GM23338 (cell line): ENCODE measurements at regions not wholly inside any gene's neighbourhood (a gene's known extent, or its start where the extent isn't known, plus 50 kb on each side); places are given as distances from the start of the nearest gene placed in this dataset.
"Not testable (repeated sequence)": the region's sequence is repeated elsewhere in the genome, so short reads cannot be mapped to it uniquely, and the experiment has no call there.

Source experiments
- ATAC-seq: fragments of 200-7000 bp; cut with Tn5 transposase; 3 replicates; pipeline ENCODE4 v1.9.1; 2020
- DNase-seq: peaks from one replicate; pipeline ENCODE4 v3.0.0-alpha.2; 2015; ENCODE audit warnings: low spot score
- H2AFZ ChIP-seq: fragments of 200-600 bp; sonication (generic); 2 replicates; pipeline ENCODE4 v1.8.0; 2016; ENCODE audit warnings: antibody characterized with exemption, mild to moderate bottlenecking, moderate library complexity
- H3F3A ChIP-seq: fragments of 200-600 bp; sonication (generic); replicated peaks from 2 replicates; pipeline ENCODE4 v1.8.0; 2017; ENCODE audit warnings: antibody characterized with exemption, mixed run types, low read depth
- H3K27ac ChIP-seq: fragments of 200-600 bp; sonication (generic); 2 replicates; pipeline ENCODE4 v1.6.1; 2016; ENCODE audit warnings: low read depth
- H3K27me3 ChIP-seq: fragments of 200-600 bp; sonication (generic); 2 replicates; pipeline ENCODE4 v1.8.0; 2016; ENCODE audit warnings: mild to moderate bottlenecking, mixed run types, moderate library complexity; ENCODE audit not compliant: insufficient read depth
- H3K36me3 ChIP-seq: fragments of 200-600 bp; sonication (generic); 2 replicates; pipeline ENCODE4 v1.8.0; 2016; ENCODE audit warnings: mild to moderate bottlenecking; ENCODE audit not compliant: insufficient read depth
- H3K4me1 ChIP-seq: fragments of 200-600 bp; sonication (generic); 2 replicates; pipeline ENCODE4 v1.8.0; 2016; ENCODE audit warnings: mild to moderate bottlenecking, moderate library complexity; ENCODE audit not compliant: insufficient read depth
- H3K4me2 ChIP-seq: fragments of 200-600 bp; sonication (generic); 2 replicates; pipeline ENCODE4 v1.7.1; 2017; ENCODE audit warnings: mixed run types
- H3K4me3 ChIP-seq: fragments of 200-600 bp; sonication (generic); 2 replicates; pipeline ENCODE4 v1.6.1; 2016; ENCODE audit warnings: mixed run types
- H3K79me2 ChIP-seq: fragments of 200-600 bp; sonication (generic); replicated peaks from 2 replicates; pipeline ENCODE4 v1.8.0; 2017; ENCODE audit warnings: mild to moderate bottlenecking; ENCODE audit not compliant: insufficient read depth
- H3K9me2 ChIP-seq: fragments of 200-600 bp; sonication (generic); 2 replicates; pipeline ENCODE4 v1.8.0; 2017; ENCODE audit not compliant: insufficient read depth
- H4K20me1 ChIP-seq: fragments of 200-600 bp; sonication (generic); replicated peaks from 2 replicates; pipeline ENCODE4 v1.8.0; 2017; ENCODE audit warnings: mild to moderate bottlenecking; ENCODE audit not compliant: insufficient read depth
- H3K27ac Mint-ChIP-seq: 2 replicates; pipeline ENCODE4 v1.8.0; 2020; ENCODE audit warnings: inconsistent platforms, mild to moderate bottlenecking, moderate library complexity, mixed read lengths
- H3K27me3 Mint-ChIP-seq: 3 replicates; pipeline ENCODE4 v1.8.0; 2022; ENCODE audit warnings: low read depth, mild to moderate bottlenecking, moderate library complexity, mixed read lengths, inconsistent platforms; ENCODE audit not compliant: insufficient read depth, poor library complexity
- H3K36me3 Mint-ChIP-seq: 3 replicates; pipeline ENCODE4 v1.8.0; 2021; ENCODE audit warnings: low read depth, mild to moderate bottlenecking, inconsistent platforms, moderate library complexity, mixed read lengths
- H3K4me1 Mint-ChIP-seq: 3 replicates; pipeline ENCODE4 v1.8.0; 2020; ENCODE audit warnings: mild to moderate bottlenecking, inconsistent platforms, mixed read lengths
- H3K4me3 Mint-ChIP-seq: 3 replicates; pipeline ENCODE4 v1.8.0; 2021; ENCODE audit warnings: moderate library complexity, mild to moderate bottlenecking, inconsistent platforms, mixed read lengths
- H3K9me3 Mint-ChIP-seq: 3 replicates; pipeline ENCODE4 v1.8.0; 2020; ENCODE audit warnings: moderate library complexity, mild to moderate bottlenecking, inconsistent platforms, mixed read lengths
- CREB1 ChIP-seq: fragments of 250-450 bp; sonication (Bioruptor Pico); IDR thresholded peaks from 2 replicates; pipeline ENCODE4 v1.5.0; 2020; ENCODE audit warnings: low read depth, mild to moderate bottlenecking, moderate library complexity
- STAT1 ChIP-seq: IDR thresholded peaks from one replicate; pipeline ENCODE4 v1.6.1; 2016; ENCODE audit warnings: antibody characterized with exemption; ENCODE audit not compliant: unreplicated experiment
- ZNF114 ChIP-seq: fragments of 250-450 bp; sonication (Bioruptor Pico); IDR thresholded peaks from 2 replicates; pipeline ENCODE4 v1.5.0; 2020; ENCODE audit warnings: mild to moderate bottlenecking, moderate library complexity
- ZNF331 ChIP-seq: fragments of 250-450 bp; sonication (Bioruptor Pico); IDR thresholded peaks from 2 replicates; pipeline ENCODE4 v1.5.0; 2020; ENCODE audit warnings: low read depth, mild to moderate bottlenecking, moderate library complexity
- TF ChIP-seq, protein P1 (sequence below): IDR thresholded peaks from 2 replicates; pipeline ENCODE4 v1.6.1; 2016; ENCODE audit warnings: antibody characterized with exemption
- TF ChIP-seq, protein P2 (sequence below), 2 experiments: fragments of 200-600 bp in 1 of 2; sonication (generic) in 1 of 2; conservative IDR thresholded peaks; 2 replicates each; pipeline versions ENCODE4 v1.5.1 to v1.6.1; 2016 to 2017; ENCODE audit warnings: antibody characterized with exemption in 2 of 2, low read depth in 2 of 2, mild to moderate bottlenecking in 2 of 2, moderate library complexity in 1 of 2
- TF ChIP-seq, protein P3 (sequence below): IDR thresholded peaks from one replicate; pipeline ENCODE4 v1.6.1; 2018; ENCODE audit warnings: antibody characterized with exemption; ENCODE audit not compliant: unreplicated experiment

DNA sequence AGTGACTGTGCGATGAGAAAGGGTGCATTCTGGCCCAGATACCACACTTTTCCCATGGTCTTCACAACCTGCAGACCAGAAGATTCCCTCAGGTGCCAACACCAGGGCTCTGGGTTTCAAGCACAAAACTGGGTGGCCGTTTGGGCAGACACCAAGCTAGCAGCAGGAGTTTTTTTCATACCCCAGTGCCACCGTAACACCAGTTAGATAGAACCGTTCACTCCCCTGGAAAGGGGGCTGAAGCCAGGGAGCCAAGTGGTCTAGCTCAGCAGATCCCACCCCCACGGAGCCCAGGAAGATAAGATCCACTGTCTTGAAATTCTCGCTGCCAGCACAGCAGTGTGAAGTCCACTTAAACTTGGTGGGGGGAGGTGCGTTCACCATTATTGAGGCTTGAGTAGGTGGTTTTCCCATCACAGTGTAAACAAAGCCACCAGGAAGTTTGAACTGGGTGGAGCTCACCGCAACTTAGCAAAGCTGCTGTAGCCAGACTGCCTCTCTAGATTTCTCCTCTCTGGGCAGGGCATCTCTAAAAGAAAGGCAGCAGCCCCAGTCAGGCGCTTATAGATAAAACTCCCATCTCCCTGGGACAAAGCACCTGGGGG, 119.4 kb upstream of the GHITM start:
- not testable (repeated sequence) for H3K36me3 Mint-ChIP-seq, H3K27me3 ChIP-seq, H3K27me3 Mint-ChIP-seq, H3K4me2 ChIP-seq, H3K27ac Mint-ChIP-seq, H3K4me3 ChIP-seq, H3K4me3 Mint-ChIP-seq, H3K27ac ChIP-seq, H2AFZ ChIP-seq, H3K4me1 Mint-ChIP-seq, ATAC-seq, H3K36me3 ChIP-seq, H3K4me1 ChIP-seq, H4K20me1 ChIP-seq, H3F3A ChIP-seq, H3K79me2 ChIP-seq, DNase-seq, H3K9me2 ChIP-seq
- peaks cover 30% of the 10 kb centered on the region for H3K9me3 Mint-ChIP-seq

DNA sequence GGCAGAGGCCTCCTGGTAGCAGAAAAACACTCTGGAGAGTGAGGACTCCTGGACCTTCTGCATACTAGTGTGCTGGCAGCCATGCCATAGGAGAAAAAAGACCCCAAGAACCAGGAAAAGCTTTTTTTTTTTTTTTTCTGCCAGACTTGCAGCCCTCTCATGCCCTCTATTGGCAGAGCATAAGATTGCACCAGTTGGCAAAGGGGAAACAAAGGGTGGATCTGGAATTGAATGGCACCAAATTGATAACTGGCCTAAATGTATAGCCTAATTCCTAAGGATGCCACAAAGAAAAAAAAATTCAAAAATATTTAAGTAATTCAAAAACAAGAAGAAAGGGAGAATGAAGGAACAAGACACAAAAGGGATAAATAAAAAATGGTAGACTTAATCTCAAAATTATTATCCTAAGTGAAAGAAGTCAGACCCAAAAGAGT, 112.5 kb upstream of the GHITM start:
- TF ChIP-seq CREB1 (CRISPR knock-in tag): no peak
- TF ChIP-seq, protein P1, sequence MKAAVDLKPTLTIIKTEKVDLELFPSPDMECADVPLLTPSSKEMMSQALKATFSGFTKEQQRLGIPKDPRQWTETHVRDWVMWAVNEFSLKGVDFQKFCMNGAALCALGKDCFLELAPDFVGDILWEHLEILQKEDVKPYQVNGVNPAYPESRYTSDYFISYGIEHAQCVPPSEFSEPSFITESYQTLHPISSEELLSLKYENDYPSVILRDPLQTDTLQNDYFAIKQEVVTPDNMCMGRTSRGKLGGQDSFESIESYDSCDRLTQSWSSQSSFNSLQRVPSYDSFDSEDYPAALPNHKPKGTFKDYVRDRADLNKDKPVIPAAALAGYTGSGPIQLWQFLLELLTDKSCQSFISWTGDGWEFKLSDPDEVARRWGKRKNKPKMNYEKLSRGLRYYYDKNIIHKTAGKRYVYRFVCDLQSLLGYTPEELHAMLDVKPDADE: no peak
- TF ChIP-seq, protein P2, sequence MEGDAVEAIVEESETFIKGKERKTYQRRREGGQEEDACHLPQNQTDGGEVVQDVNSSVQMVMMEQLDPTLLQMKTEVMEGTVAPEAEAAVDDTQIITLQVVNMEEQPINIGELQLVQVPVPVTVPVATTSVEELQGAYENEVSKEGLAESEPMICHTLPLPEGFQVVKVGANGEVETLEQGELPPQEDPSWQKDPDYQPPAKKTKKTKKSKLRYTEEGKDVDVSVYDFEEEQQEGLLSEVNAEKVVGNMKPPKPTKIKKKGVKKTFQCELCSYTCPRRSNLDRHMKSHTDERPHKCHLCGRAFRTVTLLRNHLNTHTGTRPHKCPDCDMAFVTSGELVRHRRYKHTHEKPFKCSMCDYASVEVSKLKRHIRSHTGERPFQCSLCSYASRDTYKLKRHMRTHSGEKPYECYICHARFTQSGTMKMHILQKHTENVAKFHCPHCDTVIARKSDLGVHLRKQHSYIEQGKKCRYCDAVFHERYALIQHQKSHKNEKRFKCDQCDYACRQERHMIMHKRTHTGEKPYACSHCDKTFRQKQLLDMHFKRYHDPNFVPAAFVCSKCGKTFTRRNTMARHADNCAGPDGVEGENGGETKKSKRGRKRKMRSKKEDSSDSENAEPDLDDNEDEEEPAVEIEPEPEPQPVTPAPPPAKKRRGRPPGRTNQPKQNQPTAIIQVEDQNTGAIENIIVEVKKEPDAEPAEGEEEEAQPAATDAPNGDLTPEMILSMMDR (conservative IDR thresholded peaks at IDR 0.05; ENCODE audit: low read depth in 2 of 2): peak; percentile 68 to 94
- no peak for TF ChIP-seq ZNF331
- no peak for TF ChIP-seq STAT1
- no peak for TF ChIP-seq ZNF114
- Mint-ChIP-seq H3K27me3 (no peaks in the 10 kb centered on the region), H3K36me3 (peaks cover 5% of the 10 kb centered on the region; the same call in 2 of the 3 replicates), H3K4me3 (no peak overlapping the region), H3K27ac (no peak overlapping the region), H3K9me3 (peaks cover 20% of the 10 kb centered on the region), H3K4me1 (no peaks in the 10 kb centered on the region)
- no peaks in the 10 kb centered on the region for H4K20me1 ChIP-seq
- ATAC-seq: peak; percentile 25; the same call in 2 of the 3 replicates
- no peak overlapping the region for H3K4me2 ChIP-seq
- no peak overlapping the region for H3K27ac ChIP-seq
- no peak overlapping the region for H3K4me3 ChIP-seq
- no peaks in the 10 kb centered on the region for H3K79me2 ChIP-seq
- H3K4me1 ChIP-seq: no peaks in the 10 kb centered on the region
- 0 out of 2 replicates have a peak, but pooled peaks cover 6% of the 10 kb centered on the region for H3K9me2 ChIP-seq
- H3K27me3 ChIP-seq: no peaks in the 10 kb centered on the region
- peak overlapping the region; percentile 61 for H2AFZ ChIP-seq
- no peaks in the 10 kb centered on the region for H3K36me3 ChIP-seq
- H3F3A ChIP-seq: no peaks in the 10 kb centered on the region
- peak; percentile 73 for DNase-seq

DNA sequence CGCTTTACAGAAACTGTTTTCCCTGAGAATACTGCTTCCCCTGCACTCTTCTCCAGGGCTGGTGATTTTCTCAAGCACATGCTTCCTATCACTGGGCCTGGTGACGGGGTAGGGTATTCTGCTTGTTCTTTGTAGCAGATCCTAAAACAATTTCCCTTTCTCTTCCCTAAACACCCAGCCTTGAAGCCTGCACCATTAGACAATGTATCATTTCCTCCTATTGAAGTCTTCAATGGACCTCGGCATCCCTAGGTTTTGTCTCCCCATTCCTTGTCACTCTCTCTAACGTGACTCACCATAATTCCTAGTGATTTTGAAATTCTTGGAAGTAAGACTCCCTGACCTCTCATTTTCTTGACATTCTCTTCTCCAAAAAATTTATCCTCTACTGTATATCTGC, 109.5 kb upstream of the GHITM start:
- DNase-seq (no peak), ATAC-seq (no peak)
- H4K20me1 ChIP-seq: no peaks in the 10 kb centered on the region
- Mint-ChIP-seq H3K4me3 (no peak overlapping the region), H3K27ac (no peak overlapping the region), H3K4me1 (no peaks in the 10 kb centered on the region), H3K9me3 (peaks cover 6% of the 10 kb centered on the region; the same call in 2 of the 3 replicates), H3K36me3 (no peaks in the 10 kb centered on the region), H3K27me3 (no peaks in the 10 kb centered on the region)
- no peaks in the 10 kb centered on the region for H3K36me3 ChIP-seq
- H3K9me2 ChIP-seq: 0 out of 2 replicates have a peak, but pooled peaks cover 4% of the 10 kb centered on the region
- H3K4me3 ChIP-seq: no peak overlapping the region
- no peaks in the 10 kb centered on the region for H3K27me3 ChIP-seq
- H3F3A ChIP-seq: no peaks in the 10 kb centered on the region
- H3K4me1 ChIP-seq: no peaks in the 10 kb centered on the region
- no peak overlapping the region for H3K27ac ChIP-seq
- no peak overlapping the region for H2AFZ ChIP-seq
- no peaks in the 10 kb centered on the region for H3K79me2 ChIP-seq
- TF ChIP-seq, protein P2 (conservative IDR thresholded peaks at IDR 0.05; ENCODE audit: low read depth in 2 of 2): no peak
- TF ChIP-seq, protein P3, sequence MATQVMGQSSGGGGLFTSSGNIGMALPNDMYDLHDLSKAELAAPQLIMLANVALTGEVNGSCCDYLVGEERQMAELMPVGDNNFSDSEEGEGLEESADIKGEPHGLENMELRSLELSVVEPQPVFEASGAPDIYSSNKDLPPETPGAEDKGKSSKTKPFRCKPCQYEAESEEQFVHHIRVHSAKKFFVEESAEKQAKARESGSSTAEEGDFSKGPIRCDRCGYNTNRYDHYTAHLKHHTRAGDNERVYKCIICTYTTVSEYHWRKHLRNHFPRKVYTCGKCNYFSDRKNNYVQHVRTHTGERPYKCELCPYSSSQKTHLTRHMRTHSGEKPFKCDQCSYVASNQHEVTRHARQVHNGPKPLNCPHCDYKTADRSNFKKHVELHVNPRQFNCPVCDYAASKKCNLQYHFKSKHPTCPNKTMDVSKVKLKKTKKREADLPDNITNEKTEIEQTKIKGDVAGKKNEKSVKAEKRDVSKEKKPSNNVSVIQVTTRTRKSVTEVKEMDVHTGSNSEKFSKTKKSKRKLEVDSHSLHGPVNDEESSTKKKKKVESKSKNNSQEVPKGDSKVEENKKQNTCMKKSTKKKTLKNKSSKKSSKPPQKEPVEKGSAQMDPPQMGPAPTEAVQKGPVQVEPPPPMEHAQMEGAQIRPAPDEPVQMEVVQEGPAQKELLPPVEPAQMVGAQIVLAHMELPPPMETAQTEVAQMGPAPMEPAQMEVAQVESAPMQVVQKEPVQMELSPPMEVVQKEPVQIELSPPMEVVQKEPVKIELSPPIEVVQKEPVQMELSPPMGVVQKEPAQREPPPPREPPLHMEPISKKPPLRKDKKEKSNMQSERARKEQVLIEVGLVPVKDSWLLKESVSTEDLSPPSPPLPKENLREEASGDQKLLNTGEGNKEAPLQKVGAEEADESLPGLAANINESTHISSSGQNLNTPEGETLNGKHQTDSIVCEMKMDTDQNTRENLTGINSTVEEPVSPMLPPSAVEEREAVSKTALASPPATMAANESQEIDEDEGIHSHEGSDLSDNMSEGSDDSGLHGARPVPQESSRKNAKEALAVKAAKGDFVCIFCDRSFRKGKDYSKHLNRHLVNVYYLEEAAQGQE: no peak
- no peak overlapping the region for H3K4me2 ChIP-seq
